Left kidney (tissue), 1 donor: ENCODE measurements at regions not wholly inside any gene's neighbourhood (a gene's known extent, or its start where the extent isn't known, plus 50 kb on each side); places are given as distances from the start of the nearest gene placed in this dataset.
A peak's percentile ranks its signal among the peaks of the same experiment; 100 is the strongest.

ENCODE experiments used
- DNase-seq: peaks from one replicate; pipeline ENCODE4 v3.0.0-alpha.2; 2013

GRCh38 chr6:44715188-44715587, 327.7 kb downstream of the CDC5L start:
- no peak for DNase-seq

DNA sequence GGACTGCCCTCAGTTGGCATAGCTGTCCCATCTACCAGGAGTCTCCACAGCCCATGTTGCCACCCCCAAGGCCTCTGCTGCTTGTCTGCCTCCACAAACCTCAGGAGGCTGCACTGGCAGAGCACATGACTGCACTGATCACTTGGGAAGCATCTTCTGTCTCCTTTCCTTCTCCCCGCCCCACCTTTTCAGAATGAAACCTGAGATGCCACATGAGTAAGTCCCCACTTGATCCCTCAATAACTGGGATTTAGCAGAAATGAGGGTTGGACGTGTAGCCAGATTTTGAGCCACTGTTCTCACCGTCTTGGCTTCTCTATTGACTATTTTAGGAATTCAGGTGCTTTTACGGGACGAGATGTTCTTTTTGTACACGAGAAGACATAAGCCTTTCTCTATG, 328.4 kb downstream of the CDC5L start:
- no peak for DNase-seq

DNA sequence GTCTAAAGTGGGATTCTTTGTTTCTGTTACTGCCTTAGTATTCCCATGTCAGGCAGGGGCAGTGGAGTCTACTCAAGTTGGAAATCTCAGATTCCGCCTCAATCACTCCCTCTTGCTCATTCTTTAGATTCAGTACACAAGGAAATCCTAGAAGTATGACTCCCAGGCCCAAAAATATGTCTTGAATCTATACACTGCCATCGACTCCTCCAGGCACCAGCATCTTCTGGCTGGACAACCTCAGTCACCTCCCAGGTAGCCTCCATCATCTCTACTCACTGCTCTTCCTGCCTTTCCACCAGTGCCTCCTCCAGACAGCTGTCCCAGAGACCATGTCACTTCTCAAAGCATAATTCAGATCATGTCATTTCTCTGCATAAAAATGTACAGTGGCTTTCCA, 329.9 kb downstream of the CDC5L start:
- no peak for DNase-seq

DNA sequence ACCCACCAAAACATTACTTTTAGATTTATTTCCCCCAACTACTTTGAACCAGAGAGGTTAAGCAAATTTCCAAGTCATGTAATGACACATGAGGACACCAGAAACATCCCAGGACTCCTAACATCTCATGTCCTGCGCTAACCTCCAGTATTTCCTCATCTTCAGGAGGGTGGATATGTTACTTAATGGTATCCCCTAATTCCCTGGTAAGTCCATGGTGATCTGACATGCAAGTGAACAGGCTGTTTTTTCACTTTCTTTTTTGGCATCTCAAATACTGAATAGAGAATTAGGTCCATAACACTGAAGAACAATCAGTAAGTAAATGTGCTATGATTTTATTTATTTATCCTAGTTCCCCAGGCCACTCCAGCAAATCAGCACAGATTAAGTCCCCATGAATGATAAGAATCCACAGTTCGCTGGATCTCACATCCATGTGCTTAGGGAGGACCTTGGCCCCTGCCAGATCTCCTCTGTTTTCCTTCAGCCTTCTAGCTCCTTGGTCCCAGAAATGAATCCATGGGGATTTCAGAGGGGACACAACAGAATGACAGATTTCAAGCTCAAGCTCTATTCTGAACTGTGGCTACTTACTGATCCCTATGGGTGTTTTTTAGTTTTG, 334.6 kb downstream of the CDC5L start:
- no peak for DNase-seq

DNA sequence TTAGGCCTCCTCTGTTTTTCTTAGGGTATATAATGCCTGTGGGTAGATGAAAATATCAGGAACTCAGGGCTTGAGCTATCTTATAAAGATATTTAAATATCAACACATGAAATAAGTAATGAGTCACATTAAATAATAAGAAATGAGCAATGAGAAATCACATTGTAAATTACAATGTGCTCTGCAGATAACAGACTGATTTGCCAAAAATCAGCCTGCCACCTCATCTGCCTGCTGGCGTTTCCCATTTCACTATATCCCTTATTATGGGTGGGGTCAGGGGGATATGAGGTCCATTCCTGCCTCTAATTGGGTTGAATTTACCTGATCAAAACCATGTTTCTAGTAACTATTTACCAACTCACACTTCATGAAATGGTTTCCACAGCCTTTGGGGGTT, 335.2 kb downstream of the CDC5L start:
- no peak for DNase-seq

GRCh38 chr6:44723439-44724197, 336.1 kb downstream of the CDC5L start:
- no peak for DNase-seq

- no peak for DNase-seq
Observed at GRCh38 chr6:44725070-44725469, 337.6 kb downstream of the CDC5L start.

DNA sequence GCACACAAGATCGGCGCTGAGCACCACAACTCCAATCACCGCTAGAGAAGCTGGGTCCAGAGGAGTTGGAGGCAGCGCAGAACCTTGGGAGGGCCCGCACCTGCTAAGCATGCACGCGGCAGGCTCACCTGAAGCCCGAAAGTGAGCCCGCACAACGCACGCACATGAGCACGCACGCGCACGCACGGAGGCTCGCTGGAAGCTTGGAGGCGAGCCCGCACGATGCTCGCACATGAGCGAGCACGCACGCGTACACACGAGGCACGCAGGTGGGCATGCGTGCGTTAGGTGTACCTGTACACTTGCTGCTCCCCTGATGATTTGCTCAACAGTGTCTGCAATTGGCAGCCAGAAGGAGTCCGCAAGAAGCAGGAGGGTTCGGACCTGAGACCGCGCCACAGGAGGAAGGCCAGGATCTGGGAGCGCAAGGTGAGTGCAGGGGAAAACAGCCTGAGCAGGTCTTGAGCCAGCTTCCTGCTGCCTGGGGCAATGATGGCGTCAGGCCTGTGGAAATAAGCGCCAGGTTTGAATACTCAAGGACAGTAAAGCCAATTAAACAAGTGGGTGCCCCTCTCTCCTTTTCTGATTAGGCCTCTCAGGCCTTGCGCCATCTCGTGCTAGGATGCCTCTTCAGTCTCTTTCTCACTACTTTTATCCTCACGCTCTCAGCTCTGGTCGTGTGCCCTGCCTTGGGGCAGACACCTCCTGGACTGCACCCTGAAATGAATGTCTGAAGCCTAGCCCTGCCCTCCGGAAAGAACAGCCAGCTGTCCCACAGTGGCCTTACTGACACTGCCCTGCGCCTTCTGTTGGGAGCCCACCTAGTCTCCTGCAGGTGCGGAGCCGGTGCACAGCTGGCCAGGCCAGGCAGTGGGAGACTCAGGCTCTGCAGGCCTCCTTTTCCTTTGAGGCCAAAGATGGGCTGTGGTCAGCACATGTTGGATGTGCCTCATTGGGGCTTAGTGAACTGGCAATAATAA, 340.4 kb downstream of the CDC5L start:
- DNase-seq, result no peak

- no peak for DNase-seq
Observed at GRCh38 chr6:44730771-44731391, 343.4 kb downstream of the CDC5L start.

DNA sequence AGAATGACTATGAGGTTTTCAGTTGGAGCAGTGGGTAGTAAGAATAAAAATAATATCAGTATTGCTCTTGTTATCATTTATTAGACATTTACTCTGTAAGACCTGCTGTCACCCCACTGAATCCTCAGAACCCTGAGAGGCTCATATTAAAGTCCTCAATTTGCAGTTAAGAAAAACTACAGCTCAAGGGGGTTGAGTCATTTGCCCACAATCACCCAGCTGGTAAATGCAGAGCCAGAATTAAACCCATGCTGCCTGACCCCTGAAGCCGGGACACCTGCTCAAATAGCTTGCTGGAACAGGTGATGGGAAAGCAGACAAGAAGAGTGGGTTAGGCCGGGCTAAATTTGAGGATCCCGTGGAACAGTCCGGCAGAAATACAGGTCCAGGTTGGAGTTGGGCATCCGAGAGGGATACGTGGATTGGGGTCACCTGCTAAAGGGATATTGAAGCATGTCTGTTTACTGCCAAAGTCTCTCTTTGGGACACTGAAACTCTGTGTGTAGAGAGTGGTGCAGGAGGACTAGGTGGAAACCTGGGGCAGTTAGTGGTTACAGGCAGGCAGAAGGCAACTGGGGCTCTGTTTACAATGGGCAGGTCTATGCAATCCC, 344.1 kb downstream of the CDC5L start:
- DNase-seq, result no peak

GRCh38 chr6:44732243-44732642, 344.7 kb downstream of the CDC5L start:
- DNase-seq, result no peak

DNA sequence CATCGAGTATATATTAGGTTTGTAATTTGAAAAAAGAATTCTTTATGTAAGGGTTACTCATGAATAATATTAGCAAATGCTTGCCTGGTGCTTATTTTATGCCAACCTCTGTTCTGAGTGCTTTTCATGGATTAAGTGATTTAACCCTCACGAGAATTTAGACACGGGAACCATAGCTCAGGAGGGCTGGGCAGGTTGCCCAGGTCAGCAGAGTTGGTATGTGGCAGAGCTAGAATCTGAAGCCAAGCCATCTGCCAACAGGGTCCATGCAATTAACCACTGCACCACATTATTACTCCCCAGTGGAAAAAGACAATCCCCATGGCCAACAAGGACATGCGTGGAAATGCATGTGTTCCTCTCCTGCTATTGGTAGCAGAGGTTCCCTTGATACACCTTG, 345.6 kb downstream of the CDC5L start:
- no peak for DNase-seq

DNA sequence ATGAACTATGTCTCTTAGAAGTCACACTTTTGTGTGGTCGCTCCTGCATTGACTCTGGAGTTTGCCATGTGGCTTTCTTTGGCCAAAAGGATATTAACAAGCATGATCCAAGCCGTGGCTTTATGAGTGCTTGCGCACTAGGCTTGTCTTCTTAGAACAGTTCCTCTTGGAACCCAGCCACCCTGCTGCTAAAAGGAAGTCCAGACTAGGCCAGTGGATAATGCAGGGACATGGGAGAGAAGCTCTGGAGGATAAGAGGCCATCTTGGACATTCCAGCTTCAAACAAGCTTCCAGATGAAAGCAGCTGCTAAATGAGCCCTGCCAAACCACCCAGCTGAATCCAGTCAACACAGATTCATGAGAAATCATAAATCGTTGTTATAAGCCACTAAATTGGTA, 346.4 kb downstream of the CDC5L start:
- peak; percentile 72 for DNase-seq

DNA sequence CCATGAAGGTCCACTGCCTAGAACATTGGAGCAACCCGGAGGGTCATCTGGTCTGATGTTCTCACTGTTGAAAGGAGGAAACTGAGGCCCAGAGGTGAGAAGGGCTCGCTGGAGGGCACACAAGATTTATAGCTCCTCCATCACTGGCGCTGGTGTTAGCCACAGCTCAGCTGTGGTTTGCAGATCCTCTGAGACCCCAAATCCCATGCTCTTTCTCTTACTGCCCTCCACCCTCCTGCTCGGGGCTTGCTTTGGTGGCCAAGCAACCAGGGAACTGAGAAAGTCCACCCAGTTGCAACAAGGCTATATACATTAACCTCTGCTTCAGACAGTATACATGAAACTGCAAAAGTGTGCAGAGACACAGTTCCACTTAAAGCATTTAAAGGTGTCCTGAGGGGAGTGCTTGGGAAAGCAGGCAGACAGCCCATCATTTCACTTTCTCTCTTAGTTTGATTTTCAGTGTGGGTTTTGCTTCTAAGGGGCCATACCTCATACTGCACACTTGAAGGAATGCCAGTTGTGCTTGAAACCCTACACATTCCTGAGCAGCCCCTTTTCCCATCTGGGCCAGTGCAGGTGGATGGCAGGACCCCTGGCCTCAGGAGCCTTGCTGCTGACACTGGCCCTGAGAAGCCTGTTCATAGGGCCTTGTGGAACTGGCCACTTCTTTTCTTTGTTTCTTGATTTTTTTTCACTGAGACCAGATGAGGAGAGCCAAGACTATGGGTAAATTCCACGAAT, 347.6 kb downstream of the CDC5L start:
- no peak for DNase-seq

GRCh38 chr6:44735630-44735963, 348.1 kb downstream of the CDC5L start:
- no peak for DNase-seq

GRCh38 chr6:44737341-44737740, 349.8 kb downstream of the CDC5L start:
- no peak for DNase-seq

DNA sequence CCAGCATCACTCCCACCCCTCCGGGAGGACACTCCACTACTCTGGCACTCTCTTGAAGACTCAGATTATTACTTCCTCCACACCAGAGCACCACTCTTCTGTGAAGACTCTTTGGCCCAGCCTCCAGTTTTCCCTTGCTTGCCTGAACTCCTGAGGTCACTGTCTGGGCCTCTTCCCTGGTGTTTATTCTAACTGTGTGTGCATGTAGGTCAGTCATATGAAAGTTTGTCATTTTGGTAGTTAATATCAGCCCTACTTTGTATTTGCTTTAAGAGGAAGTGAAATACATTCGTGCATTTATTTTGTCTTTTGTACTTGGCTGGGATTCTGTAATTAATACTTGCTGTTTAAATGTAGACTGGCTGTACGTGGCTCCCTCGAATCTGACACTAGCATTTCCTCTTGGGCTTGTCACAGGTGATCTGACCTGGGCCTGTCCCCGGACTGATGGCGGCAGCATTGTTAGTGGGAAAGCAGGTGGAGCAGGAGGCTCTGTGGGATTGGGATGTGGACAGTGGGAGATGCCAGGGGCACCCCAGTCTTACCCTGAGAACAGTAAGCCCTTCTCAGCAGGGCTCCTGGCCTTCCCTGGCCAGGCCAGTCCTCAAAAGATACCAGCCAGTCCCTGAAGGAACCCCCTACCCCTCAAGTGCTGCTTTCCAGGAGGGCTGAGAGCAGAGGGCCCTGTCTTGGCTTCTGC, 350.5 kb downstream of the CDC5L start:
- no peak for DNase-seq

DNA sequence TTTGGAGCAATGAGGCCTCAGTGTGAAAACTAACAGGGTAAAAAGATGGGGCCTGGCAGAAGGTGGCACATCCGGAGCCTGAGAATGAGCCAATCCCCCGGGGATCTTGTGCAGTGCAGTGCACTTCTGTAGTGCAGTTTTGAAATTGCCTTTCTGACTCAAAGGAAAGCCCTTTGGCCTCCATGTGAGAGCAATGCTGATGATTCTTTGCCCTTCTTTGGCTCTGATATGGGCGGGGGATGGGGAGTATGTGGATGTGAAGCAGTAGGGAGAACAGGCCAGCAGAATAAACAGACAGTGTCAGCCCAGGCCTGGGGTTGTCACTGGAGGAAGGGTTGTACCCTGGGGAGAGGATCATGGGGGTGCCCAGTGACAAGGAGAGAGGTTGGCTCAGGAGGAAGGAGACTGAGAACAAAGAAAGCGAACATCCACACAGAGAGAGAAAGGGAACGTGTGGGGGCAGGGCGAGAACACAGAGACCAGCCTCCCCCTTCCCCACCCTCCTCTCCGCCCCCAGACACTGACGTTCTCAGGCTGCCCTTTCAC, 351.2 kb downstream of the CDC5L start:
- DNase-seq, result no peak

GRCh38 chr6:44739181-44739580, 351.7 kb downstream of the CDC5L start:
- no peak for DNase-seq

DNA sequence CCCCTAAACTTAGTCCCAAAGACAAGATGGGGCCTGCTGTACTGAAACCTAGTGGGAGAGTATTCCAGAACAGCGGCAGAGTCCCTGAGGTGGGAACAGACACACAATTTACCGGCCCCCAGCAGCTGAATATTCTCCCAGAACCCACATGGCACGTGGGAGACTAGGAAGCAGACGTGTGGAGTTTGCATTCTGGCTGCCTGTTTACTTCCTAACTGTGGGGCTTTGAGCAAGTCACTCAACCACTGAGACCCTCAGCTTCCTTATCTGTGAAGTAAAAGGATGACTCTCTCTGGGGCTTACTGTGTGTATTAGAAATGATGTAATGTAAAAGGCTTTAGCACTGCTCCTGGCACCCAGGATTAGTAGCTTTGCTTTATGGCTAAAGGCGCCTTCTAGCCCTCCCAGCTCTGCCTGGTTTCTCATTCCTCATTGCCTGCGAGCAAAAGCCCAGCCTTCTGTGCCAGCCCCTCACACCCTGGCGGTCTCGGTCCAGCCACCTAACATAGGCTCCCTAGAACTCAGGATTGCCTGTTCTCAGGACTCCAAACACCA, 353.1 kb downstream of the CDC5L start:
- DNase-seq, result no peak
